ENCODE measurements at regions not wholly inside any gene's neighbourhood (a gene's known extent, or its start where the extent isn't known, plus 50 kb on each side); places are given as distances from the start of the nearest gene placed in this dataset.

DNA sequence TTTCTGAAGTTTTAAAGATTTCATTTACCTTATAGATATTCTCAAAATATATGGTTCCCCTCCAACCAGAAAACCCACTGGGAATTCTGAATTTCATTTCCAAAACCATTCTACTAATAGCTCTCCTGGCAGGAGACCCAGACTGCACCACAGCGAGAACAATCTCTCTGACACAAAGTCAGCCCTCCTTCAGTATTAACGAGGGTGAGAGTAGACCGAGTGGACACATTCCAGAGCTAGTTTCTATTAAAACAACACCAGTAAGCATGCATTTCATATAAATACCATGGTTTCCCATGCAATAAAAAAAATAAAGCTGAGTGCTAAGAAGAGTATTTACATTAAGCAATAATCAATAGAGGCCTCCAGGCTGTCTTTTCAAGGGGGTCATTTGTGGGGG lies 899.6 kb upstream of the SLC35B3 start:
- CTCF ChIA-PET = no interaction called here
- no peaks in the 10 kb centered on the region for H3K27me3 Mint-ChIP-seq (ENCODE audit: unreplicated experiment)
- no TSS peak for BruUV-seq (replicated peaks)
- intact Hi-C loops (cut with micrococcal nuclease; ENCODE audit: unreplicated experiment) = no loop called here
- H3K36me3 Mint-ChIP-seq (ENCODE audit: insufficient read depth, unreplicated experiment) = no peaks in the 10 kb centered on the region
- no peaks in the 10 kb centered on the region for H3K9me3 Mint-ChIP-seq (ENCODE audit: low read depth, unreplicated experiment)
- TF ChIP-seq, protein P1, sequence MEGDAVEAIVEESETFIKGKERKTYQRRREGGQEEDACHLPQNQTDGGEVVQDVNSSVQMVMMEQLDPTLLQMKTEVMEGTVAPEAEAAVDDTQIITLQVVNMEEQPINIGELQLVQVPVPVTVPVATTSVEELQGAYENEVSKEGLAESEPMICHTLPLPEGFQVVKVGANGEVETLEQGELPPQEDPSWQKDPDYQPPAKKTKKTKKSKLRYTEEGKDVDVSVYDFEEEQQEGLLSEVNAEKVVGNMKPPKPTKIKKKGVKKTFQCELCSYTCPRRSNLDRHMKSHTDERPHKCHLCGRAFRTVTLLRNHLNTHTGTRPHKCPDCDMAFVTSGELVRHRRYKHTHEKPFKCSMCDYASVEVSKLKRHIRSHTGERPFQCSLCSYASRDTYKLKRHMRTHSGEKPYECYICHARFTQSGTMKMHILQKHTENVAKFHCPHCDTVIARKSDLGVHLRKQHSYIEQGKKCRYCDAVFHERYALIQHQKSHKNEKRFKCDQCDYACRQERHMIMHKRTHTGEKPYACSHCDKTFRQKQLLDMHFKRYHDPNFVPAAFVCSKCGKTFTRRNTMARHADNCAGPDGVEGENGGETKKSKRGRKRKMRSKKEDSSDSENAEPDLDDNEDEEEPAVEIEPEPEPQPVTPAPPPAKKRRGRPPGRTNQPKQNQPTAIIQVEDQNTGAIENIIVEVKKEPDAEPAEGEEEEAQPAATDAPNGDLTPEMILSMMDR (IDR thresholded peaks at IDR 0.05; ENCODE audit: unreplicated experiment) = no peak
- H3K27ac Mint-ChIP-seq (ENCODE audit: unreplicated experiment) = no peak overlapping the region
- H3K4me1 Mint-ChIP-seq (ENCODE audit: low read depth, unreplicated experiment) = no peaks in the 10 kb centered on the region
- no peak for DNase-seq
- no peak overlapping the region for H3K4me3 Mint-ChIP-seq (ENCODE audit: low read depth, unreplicated experiment)

DNA sequence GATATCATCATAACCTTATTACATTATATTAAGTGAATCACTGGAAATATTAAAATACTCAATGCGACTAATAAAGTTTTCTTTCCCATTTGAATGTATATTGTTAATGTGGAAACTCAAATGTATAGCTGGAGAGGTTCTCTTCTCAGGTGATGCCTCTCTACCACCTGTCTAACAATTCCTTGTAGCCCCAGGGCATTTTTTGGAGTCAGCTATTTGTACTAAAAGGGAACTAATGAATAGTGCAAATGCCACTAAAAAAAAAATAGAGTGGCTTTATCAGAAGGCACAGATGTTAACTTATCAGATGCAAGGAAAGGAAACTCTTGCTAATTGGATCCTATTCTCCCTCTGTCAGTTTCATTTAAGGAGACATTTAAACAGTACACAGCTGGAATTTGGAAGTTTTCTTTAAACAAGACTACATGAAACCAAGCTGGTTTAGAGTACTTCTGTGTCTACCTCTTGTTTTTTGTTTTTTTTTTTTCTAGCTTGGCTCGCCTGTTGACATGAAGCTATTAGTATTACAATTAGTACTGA lies 897.0 kb upstream of the SLC35B3 start:
- H3K27me3 Mint-ChIP-seq (ENCODE audit: unreplicated experiment) = no peaks in the 10 kb centered on the region
- H3K4me3 Mint-ChIP-seq (ENCODE audit: low read depth, unreplicated experiment) = no peak overlapping the region
- CTCF ChIA-PET = interaction anchor here (0.6 kb wide), 1 partner anchor 816 kb away, joined by 6 read pairs; no protein-coding TSS in a partner anchor
- H3K36me3 Mint-ChIP-seq (ENCODE audit: insufficient read depth, unreplicated experiment) = no peaks in the 10 kb centered on the region
- H3K4me1 Mint-ChIP-seq (ENCODE audit: low read depth, unreplicated experiment) = no peaks in the 10 kb centered on the region
- DNase-seq = no peak
- intact Hi-C loops (cut with micrococcal nuclease; ENCODE audit: unreplicated experiment) = no loop called here
- no peak overlapping the region for H3K27ac Mint-ChIP-seq (ENCODE audit: unreplicated experiment)
- no TSS peak for BruUV-seq (replicated peaks)
- peaks cover 5% of the 10 kb centered on the region for H3K9me3 Mint-ChIP-seq (ENCODE audit: low read depth, unreplicated experiment)
- TF ChIP-seq, protein P1 (IDR thresholded peaks at IDR 0.05; ENCODE audit: unreplicated experiment) = no peak

DNA sequence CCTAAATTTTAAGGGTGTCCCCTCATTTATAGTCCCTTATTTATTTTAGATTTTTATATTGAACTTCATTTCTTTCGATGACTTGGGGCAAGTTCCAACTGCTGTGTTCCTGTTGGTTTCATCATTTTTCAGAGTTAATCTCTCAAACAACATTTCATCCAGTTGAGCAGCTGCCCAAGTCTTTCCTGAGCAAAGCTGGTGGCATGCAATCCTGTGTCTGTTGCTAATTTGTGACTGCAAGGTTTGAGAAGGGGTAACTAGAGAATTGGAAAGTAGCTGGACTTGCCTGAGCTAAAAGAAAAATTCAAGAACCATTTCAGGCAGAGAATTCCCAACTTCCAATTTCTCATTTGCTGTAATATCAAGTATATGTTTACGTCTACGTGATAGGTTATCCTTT lies 881.5 kb upstream of the SLC35B3 start:
- no peak overlapping the region for H3K4me3 Mint-ChIP-seq (ENCODE audit: low read depth, unreplicated experiment)
- CTCF ChIA-PET = no interaction called here
- intact Hi-C loops (cut with micrococcal nuclease; ENCODE audit: unreplicated experiment) = no loop called here
- no TSS peak for BruUV-seq (replicated peaks)
- H3K4me1 Mint-ChIP-seq (ENCODE audit: low read depth, unreplicated experiment) = no peaks in the 10 kb centered on the region
- TF ChIP-seq, protein P1 (IDR thresholded peaks at IDR 0.05; ENCODE audit: unreplicated experiment) = no peak
- no peaks in the 10 kb centered on the region for H3K9me3 Mint-ChIP-seq (ENCODE audit: low read depth, unreplicated experiment)
- no peak overlapping the region for H3K27ac Mint-ChIP-seq (ENCODE audit: unreplicated experiment)
- no peak for DNase-seq
- H3K36me3 Mint-ChIP-seq (ENCODE audit: insufficient read depth, unreplicated experiment) = no peaks in the 10 kb centered on the region
- H3K27me3 Mint-ChIP-seq (ENCODE audit: unreplicated experiment) = no peaks in the 10 kb centered on the region

GRCh38 chr6:9315966-9316650 lies 880.8 kb upstream of the SLC35B3 start:
- no peaks in the 10 kb centered on the region for H3K9me3 Mint-ChIP-seq (ENCODE audit: low read depth, unreplicated experiment)
- H3K36me3 Mint-ChIP-seq (ENCODE audit: insufficient read depth, unreplicated experiment) = no peaks in the 10 kb centered on the region
- no peaks in the 10 kb centered on the region for H3K27me3 Mint-ChIP-seq (ENCODE audit: unreplicated experiment)
- intact Hi-C loops (cut with micrococcal nuclease; ENCODE audit: unreplicated experiment) = no loop called here
- H3K4me1 Mint-ChIP-seq (ENCODE audit: low read depth, unreplicated experiment) = no peaks in the 10 kb centered on the region
- BruUV-seq (replicated peaks) = no TSS peak
- H3K4me3 Mint-ChIP-seq (ENCODE audit: low read depth, unreplicated experiment) = no peak overlapping the region
- TF ChIP-seq, protein P1 (IDR thresholded peaks at IDR 0.05; ENCODE audit: unreplicated experiment) = no peak
- no peak overlapping the region for H3K27ac Mint-ChIP-seq (ENCODE audit: unreplicated experiment)
- CTCF ChIA-PET = no interaction called here
- DNase-seq = no peak
